ENCODE measurements at regions not wholly inside any gene's neighbourhood (a gene's known extent, or its start where the extent isn't known, plus 50 kb on each side); places are given as distances from the start of the nearest gene placed in this dataset.

- WGBS (ENCODE audit: insufficient coverage, low coverage, low lambda C conversion rate, missing lambda C conversion rate): no CpG with 5 or more reads among the region's 1 CpG
- Histone ChIP-seq H3K27me3 (no peaks in the 10 kb centered on the region), H3K9me3 (no peaks in the 10 kb centered on the region), H3K4me1 (peaks cover 0 to 10% (median under 1%) of the 10 kb centered on the region in 4 donors), H3K27ac (no peak overlapping the region), H3K36me3 (no peaks in the 10 kb centered on the region), H3K4me3 (no peak overlapping the region)
- intact Hi-C loops (cut with DNase I): no loop called here
- ATAC-seq: no peak
- TF ChIP-seq POLR2A (IDR thresholded peaks at IDR 0.05): no peak
- no peak for TF ChIP-seq CTCF (IDR thresholded peaks at IDR 0.05)
- DNase-seq: no peak
Observed at GRCh38 chr2:106037262-106037661, 156.8 kb downstream of the UXS1 start.

GRCh38 chr2:106034325-106034724 is 159.8 kb downstream of the UXS1 start:
- Histone ChIP-seq H3K27me3 (no peaks in the 10 kb centered on the region), H3K9me3 (no peaks in the 10 kb centered on the region), H3K36me3 (no peaks in the 10 kb centered on the region), H3K4me3 (no peak overlapping the region), H3K4me1 (peaks cover 2 to 29% (median 11%) of the 10 kb centered on the region in 4 donors), H3K27ac (peak overlapping the region in 1 of 3 donors; percentile 24)
- ATAC-seq (peak; percentile 56 to 83 (median 64)), DNase-seq (peak; percentile 69 to 84 (median 80))
- WGBS (ENCODE audit: insufficient coverage, low coverage, low lambda C conversion rate, missing lambda C conversion rate): 35% methylated on average over 3 of the region's 3 CpGs
- TF ChIP-seq CTCF (IDR thresholded peaks at IDR 0.05) (no peak), POLR2A (IDR thresholded peaks at IDR 0.05) (no peak)
- intact Hi-C loops (cut with DNase I): no loop called here

- no peaks in the 10 kb centered on the region for H3K36me3 ChIP-seq
- 90% methylated on average over 4 of the region's 4 CpGs for WGBS (ENCODE audit: insufficient coverage, low coverage, low lambda C conversion rate, missing lambda C conversion rate)
- no peak for TF ChIP-seq CTCF (IDR thresholded peaks at IDR 0.05)
- TF ChIP-seq POLR2A (IDR thresholded peaks at IDR 0.05): no peak
Observed at GRCh38 chr2:106032676-106033075, 161.4 kb downstream of the UXS1 start.

GRCh38 chr2:106030287-106031268 is 163.5 kb downstream of the UXS1 start:
- no peaks in the 10 kb centered on the region for H3K27me3 ChIP-seq
- intact Hi-C loops (cut with DNase I): no loop called here
- no peaks in the 10 kb centered on the region for H3K9me3 ChIP-seq
- DNase-seq: peak; percentile 79 to 84 (median 84)
- no peak for TF ChIP-seq POLR2A (IDR thresholded peaks at IDR 0.05)
- no peak for TF ChIP-seq CTCF (IDR thresholded peaks at IDR 0.05)
- peak overlapping the region in 1 of 3 donors; percentile 1 for H3K4me3 ChIP-seq
- WGBS (ENCODE audit: insufficient coverage, low coverage, low lambda C conversion rate, missing lambda C conversion rate): 29% methylated on average over 10 of the region's 14 CpGs
- peak overlapping the region; percentile 41 to 76 (median 57) for H3K27ac ChIP-seq
- H3K36me3 ChIP-seq: no peaks in the 10 kb centered on the region
- peak; percentile 86 to 91 (median 90) for ATAC-seq
- H3K4me1 ChIP-seq: peaks cover 2 to 29% (median 11%) of the 10 kb centered on the region in 4 donors

More at GRCh38 chr2:106032676-106033075, 161.4 kb downstream of the UXS1 start:
- no peak for ATAC-seq
- Histone ChIP-seq H3K27me3 (no peaks in the 10 kb centered on the region), H3K4me3 (no peak overlapping the region), H3K9me3 (no peaks in the 10 kb centered on the region), H3K4me1 (peaks cover 2 to 29% (median 11%) of the 10 kb centered on the region in 4 donors), H3K27ac (no peak overlapping the region)
- DNase-seq: no peak
- intact Hi-C loops (cut with DNase I): no loop called here
